ENCODE measurements at regions not wholly inside any gene's neighbourhood (a gene's known extent, or its start where the extent isn't known, plus 50 kb on each side); places are given as distances from the start of the nearest gene placed in this dataset.

DNA sequence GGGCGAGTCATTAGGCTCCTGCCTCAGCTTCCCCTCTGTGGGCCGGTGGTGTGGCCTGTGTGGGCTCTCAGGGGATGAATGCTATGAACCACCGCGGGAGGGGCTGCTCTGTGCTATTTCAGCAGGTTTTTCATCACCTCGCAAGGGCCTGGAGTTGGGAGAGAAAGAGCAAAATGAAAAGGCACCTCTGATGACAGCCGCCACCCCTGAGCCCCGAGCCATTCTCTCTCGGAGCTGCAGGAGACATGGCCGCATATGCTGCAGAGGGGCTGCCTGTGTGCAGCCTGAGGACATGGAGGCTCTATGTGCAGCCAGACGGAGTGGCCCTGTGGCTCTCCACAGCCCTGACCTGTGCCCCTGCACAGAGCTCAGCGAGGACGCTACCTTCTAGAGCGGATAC is 96.2 kb upstream of the CTDP1 start:
- no peak for TF ChIP-seq CTCF (IDR thresholded peaks at IDR 0.05; ENCODE audit: low read length)
- TF ChIP-seq EZH2phosphoT487 (IDR thresholded peaks at IDR 0.05; ENCODE audit: low read length): no peak
- no peak for TF ChIP-seq EZH2 (optimal IDR thresholded peaks at IDR 0.05; ENCODE audit: low read depth, low read length)

Measured in MM.1S (cell line).